SKM-1 (cell line): ENCODE measurements at regions not wholly inside any gene's neighbourhood (a gene's known extent, or its start where the extent isn't known, plus 50 kb on each side); places are given as distances from the start of the nearest gene placed in this dataset.
"Not testable (repeated sequence)": the region's sequence is repeated elsewhere in the genome, so short reads cannot be mapped to it uniquely, and the experiment has no call there.

Experiments
- DNase-seq: peaks from one replicate; lab custom pipeline; 2025; ENCODE audit not compliant: unreplicated experiment; lab: John Stamatoyannopoulos, UW

DNA sequence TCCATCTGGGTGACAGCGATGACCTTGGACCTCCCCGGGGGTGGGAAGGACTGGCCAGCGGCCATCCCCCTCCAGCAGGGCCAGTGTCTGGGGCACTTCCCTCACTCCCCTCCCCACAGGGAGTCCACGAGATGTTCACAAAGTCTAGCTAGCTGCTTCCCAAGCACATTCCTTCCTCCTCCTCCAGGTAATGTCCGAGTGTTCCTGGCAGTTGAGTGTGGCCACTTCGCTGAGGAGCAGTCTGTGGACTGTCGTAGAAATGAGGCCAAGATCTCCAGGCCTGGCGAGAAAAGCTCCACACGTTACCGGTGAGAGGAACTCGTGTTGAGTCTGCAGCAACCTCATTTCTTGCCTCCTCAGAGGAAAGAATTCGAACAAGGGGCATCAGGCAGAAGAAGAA, 425.5 kb downstream of the BRD1 start:
- no peak for DNase-seq

GRCh38 chr22:49400941-49401598, 426.6 kb downstream of the BRD1 start:
- no peak for DNase-seq

- no peak for DNase-seq
Observed at GRCh38 chr22:49400136-49400940, 427.3 kb downstream of the BRD1 start.

DNA sequence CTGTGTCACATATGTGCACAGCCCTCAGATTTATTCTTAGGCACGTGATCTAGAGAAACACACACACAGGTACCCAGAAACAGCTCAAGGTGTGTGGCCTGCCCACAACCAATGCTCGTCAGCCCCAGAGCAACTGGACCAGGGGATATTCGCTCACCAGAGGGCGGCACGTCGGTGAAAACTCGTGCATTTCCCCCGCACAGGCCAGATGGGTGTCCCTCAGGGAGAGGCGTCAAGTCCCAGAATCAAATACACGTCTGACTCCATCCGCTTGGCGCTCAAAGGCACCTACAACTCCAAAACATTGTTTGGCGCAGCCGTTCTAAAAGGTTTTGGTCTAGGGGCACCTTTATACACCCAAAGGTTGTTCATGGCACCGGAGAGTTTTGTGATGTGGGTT, 429.0 kb downstream of the BRD1 start:
- no peak for DNase-seq

- no peak for DNase-seq
Observed at GRCh38 chr22:49398115-49398514, 429.6 kb downstream of the BRD1 start.

DNA sequence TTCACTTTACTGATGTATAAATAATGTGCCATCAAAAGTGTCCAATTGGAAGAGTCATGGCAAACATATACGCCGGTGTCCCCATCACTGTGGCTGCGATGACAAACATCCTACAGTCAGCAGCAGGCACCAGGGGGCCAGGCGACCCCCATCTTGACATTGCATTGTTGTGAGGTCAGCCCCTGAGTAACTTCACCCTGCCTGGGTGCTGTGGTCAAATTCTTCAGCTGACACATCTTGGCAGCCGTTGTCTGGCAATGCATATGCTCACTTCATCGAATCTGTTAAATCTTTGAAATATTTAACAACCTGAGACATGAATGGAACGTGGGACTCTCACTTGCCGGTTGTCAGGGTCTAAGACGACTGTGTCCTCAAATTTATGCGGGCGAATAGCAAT, 430.9 kb downstream of the BRD1 start:
- no peak for DNase-seq

DNA sequence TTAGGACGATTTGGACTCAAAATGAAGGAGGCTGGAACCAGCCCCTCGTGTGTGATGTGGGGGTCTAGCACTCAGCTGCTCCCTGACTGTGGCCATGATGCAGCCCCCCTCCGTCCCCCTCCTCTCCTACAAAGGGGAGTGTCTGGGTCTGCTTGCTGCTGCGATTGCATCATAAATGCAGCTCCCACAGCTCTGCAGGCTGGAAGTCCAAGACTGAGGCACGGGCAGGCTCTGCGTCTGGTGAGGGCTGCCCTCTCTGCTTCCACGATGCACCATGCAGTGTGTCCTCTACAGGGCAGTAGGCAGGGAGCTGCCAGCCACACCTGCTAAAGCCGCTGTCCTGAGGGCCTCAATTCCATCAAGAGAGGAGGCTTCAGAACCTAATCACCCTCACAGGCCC, 432.1 kb downstream of the BRD1 start:
- DNase-seq = no peak

- DNase-seq = not testable (repeated sequence)
Observed at GRCh38 chr22:49395062-49395461, 432.6 kb downstream of the BRD1 start.

- no peak for DNase-seq
Observed at GRCh38 chr22:49394116-49394785, 433.4 kb downstream of the BRD1 start.

DNA sequence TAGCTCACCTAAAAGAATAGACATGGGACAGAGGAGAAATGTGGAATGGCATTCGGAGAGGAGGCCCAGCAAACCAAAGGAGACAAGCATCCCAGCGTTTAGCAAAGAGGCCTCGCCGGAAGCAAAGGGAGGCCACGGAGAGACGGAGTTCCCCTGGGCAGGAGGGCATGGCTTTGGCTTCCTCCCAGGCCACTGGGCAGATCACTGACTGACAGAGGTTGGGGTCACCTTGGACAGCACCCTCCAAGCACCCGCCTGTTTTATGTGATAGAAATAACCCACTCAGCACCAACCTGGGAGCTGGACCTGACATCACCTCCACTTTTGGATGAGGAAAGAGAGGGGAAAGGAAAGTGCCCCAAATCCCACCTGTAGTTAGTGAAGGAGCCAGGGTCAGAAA, 434.1 kb downstream of the BRD1 start:
- no peak for DNase-seq

- no peak for DNase-seq
Observed at GRCh38 chr22:49392841-49393510, 434.7 kb downstream of the BRD1 start.

- DNase-seq = no peak
Observed at GRCh38 chr22:49392247-49392646, 435.4 kb downstream of the BRD1 start.

DNA sequence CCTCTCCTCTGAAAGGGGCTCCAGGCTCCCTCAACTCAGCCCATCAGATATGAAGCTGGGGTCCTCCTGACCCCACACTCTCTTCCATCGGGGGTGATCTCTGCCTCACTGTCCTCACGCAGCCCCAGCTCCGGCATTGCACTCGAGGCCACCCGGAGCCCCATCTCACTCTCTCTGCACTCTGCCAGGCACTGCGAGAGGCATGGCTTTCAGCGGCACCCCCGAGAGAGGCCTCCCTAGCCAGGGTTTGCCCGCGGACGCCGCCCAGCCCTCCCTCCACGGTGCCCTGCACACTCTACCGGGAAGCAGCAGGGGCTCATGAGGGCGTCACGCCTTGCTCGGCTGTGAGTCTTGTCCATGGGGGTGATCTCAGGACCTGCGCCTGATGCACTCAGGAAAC, 436.2 kb downstream of the BRD1 start:
- DNase-seq = no peak

GRCh38 chr22:49390954-49391353, 436.7 kb downstream of the BRD1 start:
- DNase-seq = no peak

DNA sequence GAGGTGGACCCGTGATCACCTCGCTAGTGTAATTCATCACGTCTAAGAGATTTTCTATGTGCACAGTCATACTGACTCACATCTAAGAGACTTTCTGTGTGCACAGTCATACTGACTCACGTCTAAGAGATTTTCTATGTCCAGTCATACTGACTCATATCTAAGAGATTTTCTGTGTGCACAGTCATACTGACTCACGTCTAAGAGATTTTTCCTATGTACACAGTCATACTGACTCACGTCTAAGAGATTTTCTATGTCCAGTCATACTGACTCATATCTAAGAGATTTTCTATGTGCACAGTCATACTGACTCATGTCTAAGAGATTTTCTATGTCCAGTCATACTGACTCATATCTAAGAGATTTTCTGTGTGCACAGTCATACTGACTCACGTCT, 443.8 kb downstream of the BRD1 start:
- DNase-seq = not testable (repeated sequence)

GRCh38 chr22:49382451-49382735, 445.3 kb downstream of the BRD1 start:
- no peak for DNase-seq

DNA sequence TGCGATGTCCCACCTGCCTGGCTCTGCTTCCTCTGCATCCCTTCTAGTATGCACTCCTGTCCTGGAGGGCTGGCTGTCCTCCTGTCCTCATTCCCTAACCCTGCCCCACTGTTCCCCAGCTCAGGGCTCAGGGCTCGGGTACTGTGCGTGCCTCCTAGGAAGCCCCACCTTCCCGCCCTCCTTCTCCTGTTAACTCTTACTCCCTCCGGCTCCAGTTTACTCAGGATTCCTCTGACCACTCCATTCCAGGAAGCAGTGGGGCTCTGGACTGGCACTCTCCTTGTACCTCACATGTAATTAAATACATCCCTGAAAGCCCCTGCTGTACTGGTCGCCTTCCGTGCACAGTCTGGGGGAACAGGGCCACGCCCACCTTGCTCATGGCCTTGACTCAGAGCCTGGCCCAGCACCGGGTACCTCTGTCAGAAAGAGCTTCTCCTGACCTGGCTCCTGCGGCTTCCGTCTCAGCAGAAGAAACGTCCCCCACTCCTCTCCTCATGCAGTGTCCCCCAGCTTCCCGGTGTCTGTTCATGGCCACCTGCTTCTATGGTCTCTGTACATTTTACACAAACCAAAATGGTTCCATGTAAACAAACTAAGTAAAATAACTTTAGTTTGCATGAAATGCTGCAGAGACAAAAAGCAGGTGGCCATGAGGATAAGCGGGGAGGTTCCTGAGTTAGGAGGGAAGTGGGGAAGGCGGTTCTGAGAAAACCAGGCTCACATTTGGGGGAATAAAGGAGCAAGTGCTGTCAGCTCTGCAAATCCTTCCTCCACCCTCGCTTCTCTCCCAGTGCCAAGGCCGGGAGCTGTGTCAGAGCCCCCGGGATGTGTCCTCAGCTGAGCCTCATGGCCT, 445.9 kb downstream of the BRD1 start:
- DNase-seq = no peak

GRCh38 chr22:49380828-49381114, 446.9 kb downstream of the BRD1 start:
- no peak for DNase-seq

- no peak for DNase-seq
Observed at GRCh38 chr22:49380095-49380827, 447.4 kb downstream of the BRD1 start.

DNA sequence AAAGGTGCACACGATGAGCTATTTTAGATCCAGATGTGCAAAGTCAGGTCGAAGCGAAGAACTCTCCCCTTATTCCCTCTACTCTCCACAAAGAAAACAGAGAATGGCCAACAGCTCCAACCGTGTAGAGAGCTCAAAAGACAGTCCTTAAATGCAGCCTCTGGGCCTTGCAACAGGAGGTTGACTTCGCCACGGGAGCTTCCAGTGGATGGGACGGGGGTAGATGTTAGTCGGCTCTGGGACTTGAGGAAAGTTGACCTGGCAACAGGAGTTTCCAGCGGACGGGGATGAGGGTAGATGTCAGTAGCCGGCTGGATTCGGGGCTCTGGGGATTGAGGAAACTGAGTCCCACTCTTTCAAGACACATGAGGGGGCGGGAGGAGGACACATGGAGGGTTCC, 450.4 kb downstream of the BRD1 start:
- DNase-seq = no peak
